Fibroblast of skin of right biceps (primary cell): ENCODE measurements at regions not wholly inside any gene's neighbourhood (a gene's known extent, or its start where the extent isn't known, plus 50 kb on each side); places are given as distances from the start of the nearest gene placed in this dataset.
"Not testable (repeated sequence)": the region's sequence is repeated elsewhere in the genome, so short reads cannot be mapped to it uniquely, and the experiment has no call there.

ENCODE experiments used
- DNase-seq: peaks from one replicate; pipeline ENCODE4 v3.0.0-alpha.2; 2013

DNA sequence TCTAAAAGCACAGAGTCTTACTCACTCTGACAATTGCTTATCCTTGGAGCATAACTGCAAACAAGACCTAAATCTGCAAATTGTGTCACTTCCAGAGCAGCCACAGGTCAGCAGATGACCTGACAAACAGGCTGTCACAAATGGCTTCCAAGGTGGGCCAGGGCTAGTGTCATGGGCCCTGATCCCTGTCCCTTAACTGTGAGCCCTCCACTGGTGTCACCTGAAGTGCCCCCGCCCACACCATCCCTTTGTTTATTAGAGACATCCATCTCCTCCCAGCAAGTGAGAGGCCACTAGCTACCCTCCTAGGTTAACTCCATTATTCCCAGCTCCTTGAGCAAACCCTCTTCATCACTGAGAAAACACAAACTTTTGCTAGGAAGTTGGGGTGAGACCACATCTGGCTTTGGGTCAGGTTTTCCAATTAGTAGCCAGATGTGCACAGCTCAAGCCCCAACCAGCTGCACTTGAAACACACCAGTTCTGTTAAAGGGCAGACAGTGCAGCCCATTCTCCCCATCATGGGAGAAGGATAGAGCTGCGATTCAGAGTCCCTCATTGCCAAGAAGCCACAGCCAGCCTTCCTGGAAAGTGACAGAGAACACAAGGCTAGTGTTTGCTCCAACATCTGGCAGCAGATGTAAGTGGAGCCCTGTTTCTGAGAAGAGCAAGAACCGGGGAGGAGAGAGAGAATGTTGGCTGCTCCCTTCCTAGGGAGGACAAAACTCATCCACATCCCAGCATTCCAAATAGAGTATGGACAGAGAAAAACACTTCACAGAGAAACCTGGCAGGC, 75.7 kb upstream of the NANOS1 start:
- DNase-seq = no peak

DNA sequence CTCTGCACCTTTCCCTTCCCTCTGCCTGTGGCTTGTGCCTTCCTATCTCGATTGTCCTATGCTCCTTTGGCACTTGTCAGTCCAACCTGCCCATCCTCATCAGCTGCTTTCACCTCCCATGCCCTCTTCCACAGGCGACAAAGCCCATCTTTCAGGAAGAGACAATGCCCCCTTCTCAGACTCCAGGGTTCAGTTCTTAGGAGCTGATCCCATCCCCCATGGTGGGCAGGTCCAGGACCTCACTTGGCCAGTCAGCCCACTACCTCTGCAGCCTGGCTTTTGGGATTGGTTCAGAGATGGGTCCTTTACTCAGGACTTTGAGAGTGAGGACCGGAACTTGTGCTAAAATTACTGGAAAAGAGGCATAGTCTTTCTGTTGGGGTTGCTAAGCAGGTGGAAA, 74.0 kb upstream of the NANOS1 start:
- DNase-seq = no peak

DNA sequence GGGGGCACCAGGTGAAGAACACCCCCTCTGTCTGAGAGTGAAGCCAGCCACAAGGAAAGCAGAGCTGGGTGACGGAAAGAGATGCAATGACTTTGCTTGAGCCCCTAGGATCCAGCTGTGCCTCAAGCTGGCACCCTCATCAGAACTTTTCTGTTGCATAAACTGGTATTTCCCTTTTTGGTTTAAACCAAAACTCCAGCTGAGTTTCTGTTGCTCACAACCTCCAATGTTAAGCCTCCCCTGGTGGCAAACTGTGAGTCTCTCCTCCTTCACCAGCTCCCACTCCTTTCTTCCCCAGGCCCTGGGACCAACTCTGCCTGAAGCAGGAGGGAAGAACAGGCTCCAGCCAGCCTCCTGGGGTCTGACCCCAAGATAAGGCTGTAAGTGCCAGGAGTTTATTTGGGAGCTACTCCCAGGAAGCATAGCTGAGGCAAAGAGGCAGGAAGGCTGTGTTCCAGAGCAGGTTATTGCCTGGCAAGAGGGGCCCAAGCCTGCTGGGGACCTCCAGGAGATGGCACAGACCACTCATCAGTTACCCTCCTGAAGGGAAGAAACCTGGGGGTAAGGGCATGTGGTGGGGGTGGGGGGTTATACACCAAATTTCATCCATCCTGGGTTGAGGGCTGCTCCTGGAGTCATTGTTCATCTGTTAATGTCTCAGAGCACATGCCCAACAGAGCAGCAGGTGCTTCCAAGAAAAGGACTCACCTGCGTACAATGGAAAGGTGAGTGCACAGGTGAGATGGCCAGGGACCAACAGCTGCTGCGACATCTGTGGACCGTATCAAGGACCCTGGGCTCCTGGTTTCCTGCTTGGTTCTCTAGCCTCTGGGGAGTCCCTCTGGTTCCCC, 73.3 kb upstream of the NANOS1 start:
- DNase-seq = no peak

DNA sequence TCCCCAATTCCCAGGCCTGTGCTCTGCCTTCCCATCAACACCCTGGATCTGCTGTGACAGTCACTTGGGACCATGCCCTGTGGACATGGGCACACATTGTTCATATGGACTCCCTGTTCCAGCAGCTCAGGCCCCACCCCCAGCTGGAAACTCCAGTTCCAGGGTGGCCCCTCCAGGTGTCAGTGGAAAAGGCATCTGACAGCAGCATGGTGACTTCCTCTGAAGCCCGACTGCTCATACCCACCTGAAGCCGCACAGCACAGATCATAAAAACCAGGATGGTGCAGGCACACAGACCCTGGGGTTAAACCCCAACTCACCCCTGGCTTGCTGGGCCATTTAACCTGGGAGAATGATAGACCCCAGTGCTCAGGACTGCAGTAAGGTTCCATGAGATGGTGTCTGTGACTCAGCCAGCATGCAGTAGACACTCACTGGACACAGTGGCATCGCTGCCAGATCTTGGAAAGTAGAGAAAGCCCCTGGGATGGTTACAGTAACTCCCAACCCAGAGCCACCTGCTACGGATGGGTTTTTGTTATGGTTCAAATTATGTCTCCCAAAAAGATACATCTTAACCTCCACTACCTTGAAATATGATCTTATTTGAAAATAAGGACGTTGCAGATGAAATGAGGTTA, 72.6 kb upstream of the NANOS1 start:
- no peak for DNase-seq

DNA sequence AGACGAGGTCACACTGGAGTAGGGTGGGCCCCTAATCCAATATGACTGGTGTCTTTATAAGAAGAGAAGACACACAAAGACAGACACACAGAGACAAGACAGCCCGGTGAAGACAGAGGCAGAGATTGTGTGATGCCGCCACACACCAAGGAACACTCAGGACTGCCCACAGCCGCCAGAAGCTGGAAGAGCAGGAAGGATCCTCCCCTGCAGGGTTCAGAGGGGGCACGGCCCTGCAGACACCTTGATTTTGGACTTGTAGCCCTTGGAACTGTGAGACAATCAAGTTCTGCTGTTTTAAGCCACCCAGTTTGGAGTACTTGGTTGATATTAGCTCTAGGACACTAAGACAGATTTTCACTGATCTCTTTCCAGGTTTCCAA, 72.1 kb upstream of the NANOS1 start:
- DNase-seq = no peak

DNA sequence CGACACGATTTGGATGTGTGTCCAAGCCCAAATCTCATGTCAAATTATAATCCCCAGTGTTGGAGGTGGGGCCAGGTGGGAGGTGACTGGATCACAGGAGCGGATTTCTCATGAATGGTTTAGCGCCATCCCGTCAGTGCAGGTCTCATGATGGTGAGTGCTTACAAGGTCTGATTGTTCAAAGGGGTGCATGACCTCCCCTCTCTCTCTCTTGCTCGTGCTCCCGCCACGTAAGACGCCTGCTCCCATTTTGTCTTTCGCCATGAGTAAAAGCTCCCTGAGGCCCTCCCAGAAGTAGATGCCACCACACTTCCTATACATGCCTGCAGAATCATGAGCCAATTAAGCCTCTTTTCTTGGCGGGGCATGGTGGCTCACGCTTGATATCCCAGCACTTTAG, 71.5 kb upstream of the NANOS1 start:
- DNase-seq = no peak

DNA sequence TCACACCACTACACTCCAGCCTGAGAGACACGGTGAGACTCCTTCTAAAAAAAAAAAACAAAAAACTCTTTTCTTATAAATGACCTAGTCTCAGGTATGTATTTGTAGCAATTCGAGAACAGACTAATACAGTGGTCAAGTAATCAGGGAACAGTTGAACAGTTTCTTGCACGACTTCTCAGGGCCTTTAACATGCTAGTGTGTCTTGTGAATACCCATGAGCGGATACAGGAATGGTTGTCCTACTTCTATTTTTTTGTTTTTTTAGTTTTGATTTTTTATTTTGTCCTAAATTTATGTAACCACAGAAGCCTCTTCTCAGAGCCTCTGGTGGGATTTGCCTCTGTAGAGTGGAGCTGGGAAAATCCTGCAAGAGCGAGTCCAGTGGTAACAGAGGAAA, 71.0 kb upstream of the NANOS1 start:
- DNase-seq = no peak

DNA sequence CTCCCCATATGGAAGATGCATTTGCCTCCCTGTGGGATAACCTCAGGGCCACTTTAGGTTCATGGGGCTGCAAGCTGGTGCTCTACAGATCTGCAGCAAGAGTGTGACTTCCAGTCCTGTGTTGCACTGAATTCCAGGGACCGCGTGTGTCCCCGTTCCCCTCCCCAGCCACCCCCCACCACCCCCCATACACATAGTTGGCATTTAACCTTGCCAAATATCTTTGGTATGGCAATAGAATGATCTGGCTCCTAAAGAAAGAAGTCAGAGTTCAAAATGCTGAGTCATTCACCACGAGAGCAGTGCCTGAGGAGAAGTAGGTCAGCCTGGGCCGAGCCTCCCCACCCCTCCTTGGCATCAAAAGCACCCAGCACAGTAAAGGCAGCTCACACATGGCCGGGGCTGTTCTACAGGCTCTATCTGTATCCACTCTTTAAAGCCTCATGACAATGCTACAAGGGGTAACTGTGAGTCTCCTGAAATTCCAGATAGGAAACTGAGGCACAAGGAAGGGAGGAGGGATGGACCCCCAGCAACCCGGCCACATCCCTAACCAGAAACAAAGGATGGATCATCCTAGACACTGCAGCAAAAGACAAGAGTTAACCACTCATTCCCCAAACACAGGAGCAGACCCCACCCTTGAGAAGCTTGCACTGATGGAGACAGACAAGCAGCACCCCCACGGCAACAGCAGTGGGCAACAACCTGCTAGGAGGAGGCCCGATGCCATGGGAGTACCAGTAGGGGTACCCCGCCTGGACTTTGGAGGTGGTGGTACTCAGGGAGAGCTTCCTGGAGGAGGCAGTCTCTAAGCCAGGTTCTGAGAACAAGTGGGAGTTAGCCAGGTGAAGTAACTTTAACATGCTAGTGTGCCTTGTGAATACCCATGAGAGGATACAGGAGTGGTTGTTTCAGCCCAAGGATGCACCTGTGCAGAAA, 70.3 kb upstream of the NANOS1 start:
- peak; percentile 48 for DNase-seq

DNA sequence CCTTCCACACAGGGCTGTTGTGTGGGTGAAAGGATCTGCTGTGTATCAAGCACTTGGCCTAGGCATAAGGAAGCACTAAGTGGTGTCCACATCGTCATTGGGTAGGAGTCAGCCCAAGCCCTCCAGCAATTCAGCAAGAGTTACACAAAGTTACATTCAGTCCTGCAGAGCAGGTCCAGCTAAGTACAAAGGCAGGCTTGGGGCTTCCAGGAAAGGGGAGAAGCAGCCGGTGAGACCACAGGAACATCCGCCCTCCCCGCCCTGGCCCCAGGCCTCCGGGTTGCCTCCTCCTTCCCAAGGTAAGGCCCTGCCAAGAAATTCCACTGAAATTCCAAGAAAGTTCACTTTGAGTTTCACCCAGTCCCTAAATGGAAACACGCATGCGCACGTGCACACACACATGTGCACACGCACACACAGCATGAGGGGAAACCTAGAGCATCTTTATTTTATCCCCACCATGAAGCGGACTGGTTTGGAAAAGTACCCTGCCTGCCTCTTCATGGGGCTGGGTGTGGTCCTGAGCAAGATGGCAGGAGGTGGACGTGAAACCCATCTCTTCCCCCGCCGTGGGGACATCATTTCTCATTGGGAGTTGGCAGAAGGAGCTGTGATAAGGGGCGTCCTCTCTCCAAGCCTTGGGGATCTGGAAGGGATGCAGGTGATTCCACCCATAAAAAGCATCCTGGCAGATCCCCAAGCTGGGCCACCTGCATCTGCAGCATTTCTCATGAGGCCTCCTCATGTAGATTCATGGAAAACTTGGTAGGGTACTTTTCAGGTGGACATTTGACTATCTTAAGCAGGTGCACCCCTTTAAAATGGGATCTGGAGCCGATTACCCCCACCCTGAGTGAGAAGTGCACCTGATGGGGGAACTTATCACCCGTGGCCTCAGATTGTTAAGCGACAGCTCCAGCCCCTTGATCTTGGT, 69.1 kb upstream of the NANOS1 start:
- peak; percentile 19 for DNase-seq

DNA sequence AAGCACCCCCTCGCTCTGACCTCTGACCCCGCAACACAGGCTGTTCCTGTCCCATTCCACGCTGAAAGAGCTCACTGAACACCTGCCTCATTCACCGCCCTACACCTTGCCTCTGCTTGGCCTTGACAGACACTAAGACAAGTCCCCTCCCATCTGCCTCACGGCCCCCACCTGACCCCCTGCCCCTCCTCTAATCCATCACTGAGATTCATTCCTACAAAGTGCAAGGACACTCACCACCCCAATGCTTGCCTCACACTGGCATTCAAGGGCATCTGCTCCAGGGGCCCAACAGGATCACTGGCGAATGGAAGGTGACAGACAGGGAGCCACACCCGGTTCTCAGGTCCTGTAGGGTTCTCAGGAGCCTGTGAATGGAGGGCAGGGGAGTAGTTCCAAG, 68.1 kb upstream of the NANOS1 start:
- DNase-seq = no peak

DNA sequence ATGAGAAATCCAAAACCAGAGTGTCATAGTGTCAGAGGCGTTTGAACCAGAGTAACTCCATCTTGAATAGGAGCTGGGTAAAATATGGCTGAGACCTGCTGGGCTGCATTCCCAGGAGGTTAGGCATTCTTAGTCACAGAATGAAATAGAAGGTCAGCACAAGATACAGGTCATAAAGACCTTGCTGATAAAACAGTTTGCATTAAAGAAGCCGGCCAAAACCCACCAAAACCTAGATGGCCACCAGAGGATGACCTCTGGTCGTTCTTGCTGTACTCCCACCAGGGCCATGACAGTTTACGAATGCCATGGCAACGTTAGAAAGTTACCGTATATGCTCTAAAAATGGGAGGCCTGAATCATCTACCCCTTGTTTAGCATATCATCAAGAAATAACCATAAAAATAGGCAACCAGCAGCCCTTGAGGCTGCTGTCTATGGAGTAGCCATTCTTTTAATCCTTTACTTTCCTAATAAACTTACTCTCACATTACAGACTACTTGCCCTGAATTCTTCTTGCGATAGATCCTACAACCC, 67.1 kb upstream of the NANOS1 start:
- not testable (repeated sequence) for DNase-seq

DNA sequence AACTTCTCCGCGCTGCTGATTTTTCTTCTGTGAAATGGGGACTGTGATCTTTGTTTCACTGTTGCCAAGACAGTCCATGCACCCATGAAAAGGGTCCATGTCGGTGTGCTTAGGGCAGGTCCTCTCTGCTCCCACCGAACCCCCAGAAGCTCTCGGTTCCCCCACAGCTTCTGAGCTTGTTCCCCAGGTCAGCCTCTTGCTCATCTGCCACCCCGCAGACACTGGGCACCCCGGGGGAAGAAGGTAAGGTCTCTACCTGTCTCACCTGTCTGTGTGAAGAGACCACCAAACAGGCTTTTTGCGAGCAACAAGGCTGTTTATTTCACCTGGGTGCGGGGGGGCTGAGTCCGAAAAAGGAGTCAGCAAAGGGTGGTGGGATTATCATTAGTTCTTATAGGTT, 66.2 kb upstream of the NANOS1 start:
- DNase-seq = no peak

DNA sequence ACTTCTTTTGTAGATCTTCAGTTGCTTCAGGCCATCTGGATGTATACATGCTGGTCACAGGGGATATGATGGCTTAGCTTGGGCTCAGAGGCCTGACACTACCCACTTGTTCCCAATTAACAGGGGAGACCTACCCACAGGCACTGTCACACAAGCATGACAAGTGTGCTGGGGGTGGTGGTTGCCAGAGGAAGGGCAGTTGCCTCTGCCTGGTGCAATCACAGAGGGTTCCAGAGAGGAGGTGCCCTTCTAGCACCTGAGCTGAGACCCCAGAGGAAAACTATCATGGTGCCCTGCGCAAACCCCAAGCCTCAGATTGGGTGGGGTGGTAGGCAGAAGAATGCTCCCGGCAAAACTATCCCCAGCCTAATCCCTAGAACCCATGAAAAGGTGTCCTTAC, 65.6 kb upstream of the NANOS1 start:
- no peak for DNase-seq

DNA sequence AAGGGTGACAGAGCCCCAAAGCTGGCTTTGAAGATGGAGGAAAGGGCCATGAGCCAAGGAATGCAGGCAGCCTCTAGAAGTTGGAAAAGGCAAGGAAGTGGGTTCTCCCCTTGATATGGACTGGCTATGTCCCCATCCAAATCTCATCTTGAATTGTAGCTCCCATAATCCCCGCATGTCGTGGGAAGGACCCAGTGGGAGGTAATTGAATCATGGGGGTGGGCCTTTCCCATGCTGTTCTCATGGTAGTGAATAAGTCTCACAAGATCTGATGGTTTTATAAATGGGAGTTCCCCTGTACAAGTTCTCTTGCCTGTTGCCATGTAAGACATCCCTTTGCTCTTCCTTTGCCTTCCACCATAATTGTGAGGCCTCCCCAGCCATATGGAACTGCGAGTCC, 65.0 kb upstream of the NANOS1 start:
- DNase-seq = not testable (repeated sequence)

DNA sequence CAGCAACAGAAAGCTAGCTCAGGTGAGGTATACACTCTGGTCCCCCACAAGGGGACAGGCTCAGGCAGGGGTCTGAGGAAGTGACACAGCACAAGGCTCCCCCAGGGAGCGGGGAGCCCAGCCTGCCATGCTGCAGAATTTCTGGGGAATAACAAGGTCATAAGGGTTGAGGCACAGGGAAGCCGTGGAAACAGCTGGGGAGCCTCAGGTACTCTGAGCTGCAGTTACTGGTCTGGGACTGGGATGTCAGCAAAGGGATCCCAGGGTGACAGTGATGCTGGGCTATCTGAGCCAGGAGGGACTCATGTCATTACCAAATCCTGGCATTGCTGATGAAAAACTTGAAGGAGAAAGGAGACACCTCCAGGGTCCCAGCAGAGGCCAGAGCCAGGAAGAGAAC, 64.4 kb upstream of the NANOS1 start:
- DNase-seq = no peak

DNA sequence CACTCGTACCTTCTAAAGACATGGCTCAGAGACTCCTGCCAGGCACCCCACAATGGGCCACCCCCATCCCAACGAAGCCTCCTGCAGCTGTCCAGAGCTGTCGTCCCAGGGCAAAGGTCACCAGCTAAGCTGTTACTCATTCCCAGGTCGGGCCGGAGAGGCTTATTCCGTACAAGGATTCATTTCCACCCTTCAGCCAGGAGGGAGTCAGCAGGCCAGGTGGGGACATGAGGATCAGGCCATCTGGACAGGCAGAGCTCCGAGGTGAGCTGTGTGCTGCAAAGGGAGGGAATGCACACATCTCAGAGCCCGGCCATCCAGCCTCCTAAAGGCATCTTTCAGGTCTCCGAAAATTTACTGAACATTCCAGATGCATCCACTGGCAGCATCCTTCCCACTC, 63.9 kb upstream of the NANOS1 start:
- DNase-seq = no peak

DNA sequence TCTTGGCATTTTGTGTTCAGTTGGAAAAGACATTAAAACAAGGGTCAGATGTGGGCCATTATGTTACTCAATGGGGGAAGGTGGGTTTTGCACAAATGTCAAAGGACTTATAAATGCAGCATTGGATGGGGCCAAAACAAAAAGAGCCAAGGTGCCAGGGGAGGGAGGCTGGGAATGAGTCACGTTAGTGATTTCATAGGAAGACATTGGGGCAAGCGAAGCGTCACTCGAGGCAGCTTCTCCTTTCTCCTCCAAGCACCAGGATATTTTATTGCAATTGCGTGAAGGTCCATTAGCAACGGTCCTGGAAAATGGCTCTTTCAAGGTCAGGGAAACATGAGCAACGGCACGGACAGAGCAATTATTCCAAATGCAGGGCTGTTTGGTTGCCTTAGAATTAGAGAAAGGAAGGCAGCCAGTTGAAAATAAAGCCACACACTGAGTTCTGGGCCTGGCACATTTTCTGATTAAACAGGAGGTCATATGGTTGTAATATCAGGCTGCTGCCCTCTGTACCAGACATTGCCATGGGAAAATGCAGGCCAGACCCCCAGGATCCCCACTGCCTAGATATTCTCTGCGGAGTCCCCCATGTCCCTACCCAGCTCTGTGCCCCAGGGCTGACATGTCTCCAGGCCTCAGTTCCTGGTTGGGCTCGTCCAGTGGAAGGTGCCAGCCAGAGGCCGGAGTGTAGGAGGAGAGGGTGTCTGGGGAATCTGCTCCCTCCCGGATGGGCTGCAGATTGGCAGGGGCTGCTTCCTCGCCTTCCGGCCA, 63.3 kb upstream of the NANOS1 start:
- DNase-seq = no peak

DNA sequence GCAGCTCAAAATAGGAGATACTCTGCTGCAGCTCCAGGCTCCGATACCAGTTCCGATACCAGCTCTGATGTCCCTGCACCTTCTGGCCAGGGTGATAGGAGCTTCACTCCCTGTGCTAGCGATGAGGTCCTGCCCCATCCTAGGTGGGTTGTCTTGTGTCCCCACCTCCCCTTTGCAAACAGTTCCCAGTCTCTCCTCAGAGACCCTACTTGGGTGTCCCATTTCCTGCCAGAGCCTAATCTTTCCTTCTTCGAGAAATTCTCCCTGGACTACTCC, 62.7 kb upstream of the NANOS1 start:
- DNase-seq = no peak

DNA sequence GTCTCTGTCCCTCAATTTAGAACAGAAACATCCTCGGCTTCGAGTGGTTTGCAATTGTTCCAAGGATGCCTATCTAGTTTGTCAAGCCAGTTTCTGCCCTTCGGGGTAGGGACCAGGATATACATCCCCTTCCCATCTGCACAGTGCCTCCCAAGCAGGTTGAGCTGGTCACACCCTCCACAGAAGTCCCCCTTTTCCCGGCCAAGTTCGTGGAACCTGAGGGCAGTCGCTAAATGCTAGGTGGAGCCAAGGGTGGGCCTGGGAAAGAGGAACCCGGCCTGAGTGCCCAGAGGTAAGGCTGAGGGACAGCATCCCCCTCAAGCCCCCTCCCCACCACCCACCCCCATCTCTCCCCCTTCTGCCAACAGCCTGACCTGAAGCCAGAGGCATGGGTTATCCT, 62.4 kb upstream of the NANOS1 start:
- no peak for DNase-seq

DNA sequence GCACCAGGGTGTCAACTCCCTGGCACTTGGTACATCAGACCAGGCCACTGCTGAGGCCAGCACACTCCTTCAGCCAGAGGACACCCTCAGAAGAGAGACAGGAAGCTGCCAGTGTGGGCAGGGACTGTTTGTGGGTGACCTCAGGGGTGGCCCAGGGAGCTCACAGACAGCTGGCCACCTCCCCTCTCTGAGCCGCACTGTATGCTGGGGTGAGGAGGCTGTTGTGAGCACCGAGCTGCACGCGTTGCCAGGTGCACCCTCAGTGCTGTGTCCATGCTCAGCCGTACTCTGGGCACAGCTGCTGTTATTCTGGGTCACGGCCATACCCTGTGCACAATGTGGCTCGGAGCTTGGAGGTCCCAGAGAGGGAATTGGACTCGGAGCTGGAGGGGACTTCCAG, 61.5 kb upstream of the NANOS1 start:
- no peak for DNase-seq

DNA sequence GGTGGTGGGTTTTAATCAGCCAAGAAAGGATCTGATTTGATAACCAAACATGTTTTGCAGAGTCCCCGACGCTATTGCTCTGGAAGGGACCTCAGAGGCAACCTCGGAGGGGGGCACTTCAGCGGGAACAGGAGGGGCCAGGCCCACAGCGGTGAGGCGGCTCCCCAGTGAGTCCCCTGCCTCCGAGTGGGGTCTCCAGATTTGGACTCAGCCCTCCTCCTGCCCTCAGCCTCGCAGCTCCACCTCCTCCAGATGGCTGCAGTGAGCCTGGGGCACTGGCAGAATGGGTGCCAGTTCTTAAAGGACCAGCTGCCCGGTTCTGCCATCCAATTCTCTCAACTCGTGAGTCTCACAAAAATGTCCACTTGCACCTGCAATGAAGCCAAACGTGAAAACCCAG, 61.0 kb upstream of the NANOS1 start:
- DNase-seq = no peak
